ENCODE measurements at regions not wholly inside any gene's neighbourhood (a gene's known extent, or its start where the extent isn't known, plus 50 kb on each side); places are given as distances from the start of the nearest gene placed in this dataset.

- WGBS, 2 donors (ENCODE audit: low coverage in 1 of 2): 87 to 88% methylated on average over 4 of the region's 4 CpGs
- H3K27me3 ChIP-seq: no peaks in the 10 kb centered on the region
- H3K9me3 ChIP-seq: no peaks in the 10 kb centered on the region
- intact Hi-C loops (cut with DNase I; ENCODE audit: low total_unique reads) (no loop called here), in situ Hi-C loops (cut with MboI; ENCODE audit: low pct_ligation_motif_present in 1 of 4, low pct_unique_long_range_greater_than_20kb in 1 of 4, low sequenced_read_pairs in 3 of 4) (loop anchor here in 3 of 4 donors (25.0 kb wide), 1 partner anchor 296 kb away; no protein-coding TSS in a partner anchor)
- no peak for DNase-seq
- no peaks in the 10 kb centered on the region for H3K36me3 ChIP-seq
- no peak overlapping the region for H3K27ac ChIP-seq
- TF ChIP-seq POLR2A (IDR thresholded peaks at IDR 0.05): no peak
- H3K4me3 ChIP-seq: no peak overlapping the region
- H3K4me1 ChIP-seq: peaks cover 0 to 10% (median 5%) of the 10 kb centered on the region in 4 donors
Measured at GRCh38 chr3:86790884-86791549, 199.9 kb downstream of the VGLL3 start.

- TF ChIP-seq POLR2AphosphoS5 (IDR thresholded peaks at IDR 0.05): no peak
- no peak for TF ChIP-seq EP300 (IDR thresholded peaks at IDR 0.05; ENCODE audit: low read depth)
- no peak for TF ChIP-seq POLR2A (IDR thresholded peaks at IDR 0.05)
- TF ChIP-seq CTCF (IDR thresholded peaks at IDR 0.05): no peak
- Histone ChIP-seq H3K4me3 (no peak overlapping the region), H3K27ac (no peak overlapping the region), H3K9me3 (no peaks in the 10 kb centered on the region), H3K4me1 (no peaks in the 10 kb centered on the region), H3K36me3 (no peaks in the 10 kb centered on the region), H3K27me3 (no peaks in the 10 kb centered on the region)
- intact Hi-C loops (cut with DNase I; ENCODE audit: low total_unique reads): no loop called here
- in situ Hi-C loops (cut with MboI; ENCODE audit: low pct_ligation_motif_present in 1 of 4, low pct_unique_long_range_greater_than_20kb in 1 of 4, low sequenced_read_pairs in 3 of 4): loop anchor here in 3 of 4 donors (25.0 kb wide), 1 partner anchor 299 kb away; no protein-coding TSS in a partner anchor
- no peak for DNase-seq
- WGBS, 2 donors (ENCODE audit: low coverage in 1 of 2): 76 to 81% methylated on average over 2 of the region's 2 CpGs
Measured at GRCh38 chr3:86788371-86788770, 202.6 kb downstream of the VGLL3 start.

GRCh38 chr3:86787091-86787490 lies 203.9 kb downstream of the VGLL3 start:
- Histone ChIP-seq H3K9me3 (no peaks in the 10 kb centered on the region), H3K4me1 (no peaks in the 10 kb centered on the region), H3K36me3 (no peaks in the 10 kb centered on the region), H3K4me3 (no peak overlapping the region), H3K27ac (no peak overlapping the region), H3K27me3 (no peaks in the 10 kb centered on the region)
- DNase-seq: no peak
- TF ChIP-seq CTCF (IDR thresholded peaks at IDR 0.05) (no peak), EP300 (IDR thresholded peaks at IDR 0.05; ENCODE audit: low read depth) (no peak), POLR2A (IDR thresholded peaks at IDR 0.05) (no peak), POLR2AphosphoS5 (IDR thresholded peaks at IDR 0.05) (no peak)
- WGBS, 2 donors (ENCODE audit: low coverage in 1 of 2): 36% methylated on average over 2 of the region's 2 CpGs; no CpG with 5 or more reads in 1 of the 2 donors
- in situ Hi-C loops (cut with MboI; ENCODE audit: low pct_ligation_motif_present in 1 of 4, low pct_unique_long_range_greater_than_20kb in 1 of 4, low sequenced_read_pairs in 3 of 4) (loop anchor here in 3 of 4 donors (25.0 kb wide), 1 partner anchor 300 kb away; no protein-coding TSS in a partner anchor), intact Hi-C loops (cut with DNase I; ENCODE audit: low total_unique reads) (no loop called here)

- H3K4me3 ChIP-seq: no peak overlapping the region
- H3K27ac ChIP-seq: no peak overlapping the region
- intact Hi-C loops (cut with DNase I; ENCODE audit: low total_unique reads): no loop called here
- in situ Hi-C loops (cut with MboI; ENCODE audit: low pct_ligation_motif_present in 1 of 4, low pct_unique_long_range_greater_than_20kb in 1 of 4, low sequenced_read_pairs in 3 of 4): loop anchor here in 3 of 4 donors (25.0 kb wide), 1 partner anchor 302 kb away; no protein-coding TSS in a partner anchor
- WGBS, 2 donors (ENCODE audit: low coverage in 1 of 2): 20 to 22% methylated on average over 1 of the region's 1 CpG
- no peak for DNase-seq
- H3K4me1 ChIP-seq: no peaks in the 10 kb centered on the region
- H3K36me3 ChIP-seq: no peaks in the 10 kb centered on the region
- H3K9me3 ChIP-seq: no peaks in the 10 kb centered on the region
- no peaks in the 10 kb centered on the region for H3K27me3 ChIP-seq
- TF ChIP-seq POLR2A (IDR thresholded peaks at IDR 0.05): no peak
- TF ChIP-seq EP300 (IDR thresholded peaks at IDR 0.05; ENCODE audit: low read depth): no peak
- no peak for TF ChIP-seq CTCF (IDR thresholded peaks at IDR 0.05)
- no peak for TF ChIP-seq POLR2AphosphoS5 (IDR thresholded peaks at IDR 0.05)
Measured at GRCh38 chr3:86785386-86785785, 205.6 kb downstream of the VGLL3 start.

Measured in transverse colon (tissue), 4 donors.